HG03066 (cell line): ENCODE measurements at regions not wholly inside any gene's neighbourhood (a gene's known extent, or its start where the extent isn't known, plus 50 kb on each side); places are given as distances from the start of the nearest gene placed in this dataset.

Experiments used
- ATAC-seq: cut with Tn5 transposase; IDR thresholded peaks from one replicate; pipeline ENCODE4 v1.9.1; 2021; ENCODE audit warnings: low read depth; ENCODE audit not compliant: unreplicated experiment

DNA sequence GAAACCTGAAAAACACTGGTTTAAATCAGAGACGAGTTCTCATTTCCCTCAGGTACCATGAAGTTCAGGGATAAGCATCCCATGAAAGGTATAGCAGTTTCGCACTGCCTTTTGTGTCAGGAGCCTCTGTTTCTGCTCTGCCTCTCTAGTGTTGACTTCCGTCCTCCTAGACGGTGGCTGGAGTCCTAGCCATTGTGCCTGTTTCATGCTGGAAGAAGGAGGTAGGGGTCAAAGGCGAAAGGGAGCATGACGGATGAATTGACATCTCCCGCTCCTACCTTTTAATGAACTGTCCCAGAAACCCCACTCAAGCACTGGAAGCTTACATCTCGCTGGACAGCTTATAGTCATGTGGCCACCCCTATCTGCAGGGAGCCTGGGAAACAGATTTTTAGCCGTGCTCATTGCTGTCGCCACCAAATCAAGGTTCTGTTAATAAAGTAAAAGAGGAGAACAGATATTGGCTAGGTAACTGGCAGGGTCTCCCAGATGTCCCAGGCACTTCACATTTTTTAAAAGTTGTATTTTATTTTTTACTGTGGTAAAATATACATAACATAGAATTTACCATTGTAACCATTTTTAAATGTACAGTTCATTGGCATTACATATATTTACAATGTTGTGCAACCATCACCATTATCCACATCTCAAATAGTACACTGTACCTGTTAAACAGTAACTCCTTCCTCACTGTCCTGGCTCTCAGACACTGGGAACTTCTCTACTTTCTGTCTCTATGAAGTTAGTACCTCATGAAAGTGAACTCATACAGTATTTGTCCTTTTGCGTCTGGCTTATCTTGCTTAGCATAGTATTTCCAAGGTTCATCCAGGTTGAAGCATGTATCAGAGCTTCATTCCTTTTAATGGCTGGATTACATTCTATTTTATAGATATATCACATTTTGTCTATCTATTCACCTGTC lies 55.0 kb upstream of the CTLA4 start:
- no peak for ATAC-seq

GRCh38 chr2:203813684-203814083 lies 53.9 kb upstream of the CTLA4 start:
- ATAC-seq = no peak

GRCh38 chr2:203814661-203815540 lies 52.7 kb upstream of the CTLA4 start:
- peak; percentile 74 for ATAC-seq

- no peak for ATAC-seq
Measured at GRCh38 chr2:203815541-203815898, 52.1 kb upstream of the CTLA4 start.

DNA sequence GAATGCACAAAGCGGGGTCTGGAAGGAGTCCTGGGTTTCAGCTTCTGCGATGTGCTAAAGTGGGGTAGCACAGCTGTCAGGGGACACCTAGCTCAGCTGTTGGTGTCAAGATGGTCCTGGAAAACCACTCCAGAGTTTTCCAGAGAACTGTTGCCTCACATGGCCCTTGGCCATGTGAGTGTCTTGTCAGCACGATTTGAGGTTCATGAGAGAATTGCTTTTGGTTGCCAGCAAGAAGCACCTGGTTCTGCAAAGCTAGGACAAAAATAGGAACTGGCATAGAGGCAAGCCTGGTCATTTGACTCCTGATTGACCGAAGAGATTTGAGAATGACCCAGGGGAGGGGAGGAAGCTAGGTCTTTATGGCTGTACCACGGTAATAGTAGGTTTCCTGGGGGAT lies 50.4 kb upstream of the CTLA4 start:
- no peak for ATAC-seq
